Right lobe of liver (tissue), 4 donors: ENCODE measurements at regions not wholly inside any gene's neighbourhood (a gene's known extent, or its start where the extent isn't known, plus 50 kb on each side); places are given as distances from the start of the nearest gene placed in this dataset.

Experiments
- POLR2A ChIP-seq: fragments of 450-650 bp; IDR thresholded peaks from one replicate; pipeline ENCODE4 v1.6.1; 2017; ENCODE audit warnings: antibody characterized with exemption, mild to moderate bottlenecking
- TF ChIP-seq, protein P1 (sequence below), 4 donors: fragments of 200-600 bp in 3 of 4; fragments of 450-650 bp in 1 of 4; IDR thresholded peaks; one replicate each; pipeline versions ENCODE4 v1.5.1 to v1.8.0; 2016 to 2022; ENCODE audit warnings: antibody characterized with exemption in 4 of 4, mild to moderate bottlenecking in 2 of 4
- donor health status: DM: no; HTN: no; CAD: no.
- donor health status: DM: no; HTN: no; CAD: no.
- donor health status: DM: no; HTN: yes; CAD: no.

DNA sequence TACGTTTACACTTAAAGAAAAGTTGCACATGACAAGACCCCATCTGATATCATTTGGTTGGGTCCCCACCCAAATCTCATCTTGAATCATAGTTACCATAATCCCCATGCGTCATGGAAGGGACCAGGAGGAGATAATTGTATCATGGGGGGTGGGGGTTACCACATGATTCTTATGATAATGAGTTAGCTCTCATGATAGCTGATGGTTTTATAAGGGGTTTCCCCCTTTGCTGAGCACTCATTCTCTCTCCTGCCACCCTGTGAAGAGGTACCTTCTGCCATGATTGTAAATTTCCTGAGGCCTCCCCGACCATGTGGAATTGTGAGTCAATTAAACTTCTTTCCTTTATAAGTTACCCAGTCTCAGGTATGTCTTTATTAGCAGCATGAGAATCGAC is 60.3 kb downstream of the PHLDA1 start:
- TF ChIP-seq, protein P1, sequence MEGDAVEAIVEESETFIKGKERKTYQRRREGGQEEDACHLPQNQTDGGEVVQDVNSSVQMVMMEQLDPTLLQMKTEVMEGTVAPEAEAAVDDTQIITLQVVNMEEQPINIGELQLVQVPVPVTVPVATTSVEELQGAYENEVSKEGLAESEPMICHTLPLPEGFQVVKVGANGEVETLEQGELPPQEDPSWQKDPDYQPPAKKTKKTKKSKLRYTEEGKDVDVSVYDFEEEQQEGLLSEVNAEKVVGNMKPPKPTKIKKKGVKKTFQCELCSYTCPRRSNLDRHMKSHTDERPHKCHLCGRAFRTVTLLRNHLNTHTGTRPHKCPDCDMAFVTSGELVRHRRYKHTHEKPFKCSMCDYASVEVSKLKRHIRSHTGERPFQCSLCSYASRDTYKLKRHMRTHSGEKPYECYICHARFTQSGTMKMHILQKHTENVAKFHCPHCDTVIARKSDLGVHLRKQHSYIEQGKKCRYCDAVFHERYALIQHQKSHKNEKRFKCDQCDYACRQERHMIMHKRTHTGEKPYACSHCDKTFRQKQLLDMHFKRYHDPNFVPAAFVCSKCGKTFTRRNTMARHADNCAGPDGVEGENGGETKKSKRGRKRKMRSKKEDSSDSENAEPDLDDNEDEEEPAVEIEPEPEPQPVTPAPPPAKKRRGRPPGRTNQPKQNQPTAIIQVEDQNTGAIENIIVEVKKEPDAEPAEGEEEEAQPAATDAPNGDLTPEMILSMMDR (IDR thresholded peaks at IDR 0.05), result no peak
- no peak for TF ChIP-seq POLR2A
